ENCODE measurements at regions not wholly inside any gene's neighbourhood (a gene's known extent, or its start where the extent isn't known, plus 50 kb on each side); places are given as distances from the start of the nearest gene placed in this dataset.

DNA sequence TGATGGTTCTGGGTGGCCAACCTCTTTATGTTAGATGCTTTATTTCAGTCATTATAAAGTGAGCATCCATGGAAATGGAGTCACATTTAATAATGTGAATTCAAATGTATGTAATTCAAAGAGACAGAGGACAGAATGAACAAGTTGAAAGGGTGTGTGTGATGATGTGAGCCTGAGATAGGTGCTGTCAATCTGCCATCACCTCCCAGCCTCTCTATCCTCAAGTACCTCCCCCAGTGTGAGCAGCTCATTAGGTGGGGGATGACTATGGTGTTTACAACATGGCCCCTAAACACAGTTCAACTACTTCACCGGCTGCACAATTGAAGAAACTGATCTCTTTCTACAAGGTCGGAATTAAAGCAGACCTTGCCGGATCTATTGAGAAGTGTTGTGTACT is 74.7 kb upstream of the IGFBP5 start:
- TF ChIP-seq, protein P1, sequence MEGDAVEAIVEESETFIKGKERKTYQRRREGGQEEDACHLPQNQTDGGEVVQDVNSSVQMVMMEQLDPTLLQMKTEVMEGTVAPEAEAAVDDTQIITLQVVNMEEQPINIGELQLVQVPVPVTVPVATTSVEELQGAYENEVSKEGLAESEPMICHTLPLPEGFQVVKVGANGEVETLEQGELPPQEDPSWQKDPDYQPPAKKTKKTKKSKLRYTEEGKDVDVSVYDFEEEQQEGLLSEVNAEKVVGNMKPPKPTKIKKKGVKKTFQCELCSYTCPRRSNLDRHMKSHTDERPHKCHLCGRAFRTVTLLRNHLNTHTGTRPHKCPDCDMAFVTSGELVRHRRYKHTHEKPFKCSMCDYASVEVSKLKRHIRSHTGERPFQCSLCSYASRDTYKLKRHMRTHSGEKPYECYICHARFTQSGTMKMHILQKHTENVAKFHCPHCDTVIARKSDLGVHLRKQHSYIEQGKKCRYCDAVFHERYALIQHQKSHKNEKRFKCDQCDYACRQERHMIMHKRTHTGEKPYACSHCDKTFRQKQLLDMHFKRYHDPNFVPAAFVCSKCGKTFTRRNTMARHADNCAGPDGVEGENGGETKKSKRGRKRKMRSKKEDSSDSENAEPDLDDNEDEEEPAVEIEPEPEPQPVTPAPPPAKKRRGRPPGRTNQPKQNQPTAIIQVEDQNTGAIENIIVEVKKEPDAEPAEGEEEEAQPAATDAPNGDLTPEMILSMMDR (IDR thresholded peaks at IDR 0.05; ENCODE audit: borderline replicate concordance, control extremely low read depth, extremely low read depth, insufficient read depth, missing control alignments), result no peak
- in situ Hi-C loops (cut with MboI; ENCODE audit: low sequenced_read_pairs, unreplicated experiment), result no loop called here
- no peak for DNase-seq (ENCODE audit: low spot score)

DNA sequence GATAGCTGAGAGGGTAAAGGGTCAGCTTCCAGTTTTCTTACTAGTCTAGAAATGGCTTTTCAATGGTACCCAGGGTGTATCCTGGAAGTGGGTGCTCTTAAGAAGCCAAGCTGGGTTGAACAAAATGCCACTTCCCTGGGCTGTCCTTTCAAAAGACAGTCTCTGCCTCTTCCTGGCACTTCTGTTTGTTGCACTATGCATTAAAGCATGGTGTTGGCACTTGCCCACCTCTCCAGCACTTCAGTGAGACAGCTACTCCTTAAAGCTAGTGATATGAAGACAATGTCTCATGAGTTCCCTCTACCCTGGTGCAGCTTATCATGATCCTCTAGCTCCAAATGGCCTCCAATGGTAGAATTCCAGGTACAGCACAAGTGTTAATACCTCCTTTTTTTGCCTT is 74.3 kb upstream of the IGFBP5 start:
- TF ChIP-seq, protein P1 (IDR thresholded peaks at IDR 0.05; ENCODE audit: borderline replicate concordance, control extremely low read depth, extremely low read depth, insufficient read depth, missing control alignments), result no peak
- DNase-seq (ENCODE audit: low spot score), result no peak
- in situ Hi-C loops (cut with MboI; ENCODE audit: low sequenced_read_pairs, unreplicated experiment), result no loop called here

DNA sequence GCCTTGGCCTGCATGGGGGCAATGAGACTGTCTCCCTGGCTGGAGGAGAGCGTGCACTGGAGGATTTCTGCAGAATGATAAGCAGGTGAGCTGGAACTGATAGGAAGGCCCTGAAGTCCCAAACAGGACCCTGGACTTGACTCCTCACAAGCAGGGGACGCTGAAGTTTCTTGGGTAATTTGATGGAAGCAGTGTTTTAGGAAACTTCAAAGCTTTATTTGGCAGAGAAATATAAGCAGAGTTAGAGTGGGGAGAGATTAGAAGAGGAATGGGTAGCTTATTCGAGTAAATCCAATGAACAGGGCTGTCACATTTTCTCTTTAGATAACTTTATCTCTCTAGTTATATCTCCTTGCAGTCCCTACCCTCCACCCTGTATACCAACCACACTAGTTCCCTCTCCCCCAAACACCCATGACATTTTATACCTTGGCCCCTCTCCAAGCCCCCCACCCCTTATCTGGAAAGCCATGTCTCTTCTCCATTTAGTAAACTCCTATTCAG is 73.6 kb upstream of the IGFBP5 start:
- TF ChIP-seq, protein P1 (IDR thresholded peaks at IDR 0.05; ENCODE audit: borderline replicate concordance, control extremely low read depth, extremely low read depth, insufficient read depth, missing control alignments), result no peak
- in situ Hi-C loops (cut with MboI; ENCODE audit: low sequenced_read_pairs, unreplicated experiment), result no loop called here
- no peak for DNase-seq (ENCODE audit: low spot score)

DNA sequence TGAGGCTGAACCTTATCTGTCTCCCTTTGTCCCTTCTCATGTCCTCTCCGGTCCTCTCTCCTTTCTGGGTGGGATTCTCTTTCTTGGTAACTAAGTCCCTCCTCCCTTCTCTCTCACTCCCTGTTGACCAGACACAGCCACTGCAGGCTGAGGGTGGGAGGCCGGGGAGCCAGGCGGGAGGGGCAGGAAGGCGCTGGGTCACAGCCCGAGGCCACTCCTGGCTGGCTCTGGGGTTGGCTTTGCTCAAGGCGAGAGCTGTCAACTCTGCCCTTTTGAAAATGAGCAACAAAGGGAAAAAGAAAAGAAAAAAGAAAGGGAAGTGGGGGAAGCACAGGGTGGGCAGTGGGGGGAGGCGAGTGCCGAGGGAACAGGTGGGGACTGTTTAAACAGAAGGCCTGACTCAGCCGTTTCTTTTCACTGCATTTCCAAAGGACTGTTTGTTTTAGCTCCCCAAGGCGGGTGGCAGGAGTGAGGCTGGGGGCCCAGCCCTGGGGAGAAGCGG is 70.5 kb upstream of the IGFBP5 start:
- in situ Hi-C loops (cut with MboI; ENCODE audit: low sequenced_read_pairs, unreplicated experiment), result no loop called here
- no peak for DNase-seq (ENCODE audit: low spot score)

DNA sequence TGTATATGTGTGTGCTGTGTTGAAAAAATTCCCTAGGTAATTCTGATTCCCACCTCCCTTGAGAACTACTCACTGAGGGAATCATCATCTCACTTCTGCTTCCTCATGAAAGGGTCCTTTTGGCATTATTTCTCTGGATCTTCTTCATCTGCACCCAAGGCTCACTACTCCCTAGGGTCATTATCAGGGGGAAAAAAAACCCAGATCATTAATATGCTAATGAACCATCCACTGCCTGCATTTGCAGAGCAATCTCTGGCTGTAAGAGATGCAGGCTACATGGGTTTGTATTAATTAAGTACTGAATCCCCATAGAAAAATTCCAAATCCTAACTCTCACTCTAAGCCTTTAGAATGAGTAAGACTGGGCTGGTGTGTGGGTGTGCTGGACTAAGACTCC is 68.0 kb upstream of the IGFBP5 start:
- TF ChIP-seq, protein P1 (IDR thresholded peaks at IDR 0.05; ENCODE audit: borderline replicate concordance, control extremely low read depth, extremely low read depth, insufficient read depth, missing control alignments), result no peak

More for the DNA sequence above, 70.5 kb upstream of the IGFBP5 start:
- TF ChIP-seq, protein P1 (IDR thresholded peaks at IDR 0.05; ENCODE audit: borderline replicate concordance, control extremely low read depth, extremely low read depth, insufficient read depth, missing control alignments), result no peak

DNA sequence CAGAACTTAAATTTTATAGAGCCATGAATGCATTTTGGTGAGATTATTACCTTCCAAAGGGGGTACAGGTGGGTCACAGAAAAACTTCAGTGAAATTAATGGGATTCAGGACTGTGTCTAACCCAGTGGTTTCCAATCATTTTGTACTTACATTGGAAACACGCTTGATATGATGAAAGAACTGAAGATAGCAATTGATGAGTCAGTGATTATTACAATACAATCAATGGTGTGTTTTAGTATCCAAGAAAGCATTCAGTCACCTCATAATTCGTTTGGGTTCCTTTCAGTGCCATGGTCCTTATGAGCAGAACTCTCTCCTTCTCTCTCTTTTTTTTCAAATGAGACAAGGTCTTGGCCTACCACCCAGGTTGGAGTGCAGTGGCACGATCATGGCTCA is 66.5 kb upstream of the IGFBP5 start:
- in situ Hi-C loops (cut with MboI; ENCODE audit: low sequenced_read_pairs, unreplicated experiment), result no loop called here
- TF ChIP-seq, protein P1 (IDR thresholded peaks at IDR 0.05; ENCODE audit: borderline replicate concordance, control extremely low read depth, extremely low read depth, insufficient read depth, missing control alignments), result no peak
- no peak for DNase-seq (ENCODE audit: low spot score)

More for the DNA sequence above, 68.0 kb upstream of the IGFBP5 start:
- no peak for DNase-seq (ENCODE audit: low spot score)
- in situ Hi-C loops (cut with MboI; ENCODE audit: low sequenced_read_pairs, unreplicated experiment), result no loop called here

All from GM13976 (cell line).